ENCODE measurements at regions not wholly inside any gene's neighbourhood (a gene's known extent, or its start where the extent isn't known, plus 50 kb on each side); places are given as distances from the start of the nearest gene placed in this dataset.
A peak's percentile ranks its signal among the peaks of the same experiment; 100 is the strongest.

- Histone ChIP-seq H3K27ac (peak overlapping the region in 1 of 2 donors; percentile 55), H3K36me3 (ENCODE audit: low read depth, missing control alignments) (no peaks in the 10 kb centered on the region)
Observed at GRCh38 chr12:124453419-124454351, 113.7 kb downstream of the NCOR2 start.

GRCh38 chr12:124452576-124453331 is 114.7 kb downstream of the NCOR2 start:
- intact Hi-C loops (cut with DNase I; ENCODE audit: low total_unique reads) = no loop called here
- 87% methylated on average over 6 to 21 of the region's 21 CpGs for WGBS, 2 donors
- TF ChIP-seq CTCF (IDR thresholded peaks at IDR 0.05) (no peak), POLR2A (IDR thresholded peaks at IDR 0.05) (no peak)
- Histone ChIP-seq H3K36me3 (ENCODE audit: low read depth, missing control alignments) (no peaks in the 10 kb centered on the region), H3K4me3 (no peak overlapping the region), H3K27ac (peak overlapping the region in 1 of 2 donors; percentile 24), H3K9me3 (no peaks in the 10 kb centered on the region), H3K4me1 (peaks cover 32% of the 10 kb centered on the region), H3K27me3 (no peaks in the 10 kb centered on the region)
- DNase-seq = no peak

More at GRCh38 chr12:124453419-124454351, 113.7 kb downstream of the NCOR2 start:
- Histone ChIP-seq H3K9me3 (no peaks in the 10 kb centered on the region), H3K4me3 (no peak overlapping the region), H3K27me3 (no peaks in the 10 kb centered on the region), H3K4me1 (peaks cover 39% of the 10 kb centered on the region)
- intact Hi-C loops (cut with DNase I; ENCODE audit: low total_unique reads) = no loop called here
- no peak for DNase-seq
- WGBS, 2 donors = 53 to 71% methylated on average over 22 to 27 of the region's 27 CpGs
- TF ChIP-seq POLR2A (IDR thresholded peaks at IDR 0.05) (no peak), CTCF (IDR thresholded peaks at IDR 0.05) (no peak)

- Histone ChIP-seq H3K9me3 (no peaks in the 10 kb centered on the region), H3K27me3 (no peaks in the 10 kb centered on the region), H3K4me3 (no peak overlapping the region), H3K27ac (no peak overlapping the region), H3K36me3 (ENCODE audit: low read depth, missing control alignments) (no peaks in the 10 kb centered on the region), H3K4me1 (peaks cover 22% of the 10 kb centered on the region)
- intact Hi-C loops (cut with DNase I; ENCODE audit: low total_unique reads) = no loop called here
- TF ChIP-seq POLR2A (IDR thresholded peaks at IDR 0.05) = no peak
- TF ChIP-seq CTCF (IDR thresholded peaks at IDR 0.05) = no peak
- no peak for DNase-seq
- 71 to 79% methylated on average over 9 to 12 of the region's 12 CpGs for WGBS, 2 donors
Observed at GRCh38 chr12:124451637-124452243, 115.7 kb downstream of the NCOR2 start.

- Histone ChIP-seq H3K27ac (no peak overlapping the region), H3K27me3 (no peaks in the 10 kb centered on the region), H3K36me3 (ENCODE audit: low read depth, missing control alignments) (no peaks in the 10 kb centered on the region), H3K4me3 (no peak overlapping the region), H3K4me1 (peaks cover 25% of the 10 kb centered on the region), H3K9me3 (no peaks in the 10 kb centered on the region)
- intact Hi-C loops (cut with DNase I; ENCODE audit: low total_unique reads) = no loop called here
- TF ChIP-seq POLR2A (IDR thresholded peaks at IDR 0.05) (no peak), CTCF (IDR thresholded peaks at IDR 0.05) (no peak)
- WGBS, 2 donors = 87 to 95% methylated on average over 11 of the region's 11 CpGs
- DNase-seq = no peak
Observed at GRCh38 chr12:124451016-124451415, 116.4 kb downstream of the NCOR2 start.
